ENCODE measurements at regions not wholly inside any gene's neighbourhood (a gene's known extent, or its start where the extent isn't known, plus 50 kb on each side); places are given as distances from the start of the nearest gene placed in this dataset.

- no peak for DNase-seq
Observed at GRCh38 chr22:48449466-48450187, 1378.0 kb downstream of the BRD1 start.

- DNase-seq: no peak
Observed at GRCh38 chr22:48448821-48449220, 1378.9 kb downstream of the BRD1 start.

GRCh38 chr22:48445113-48445827 lies 1382.4 kb downstream of the BRD1 start:
- no peak for DNase-seq

GRCh38 chr22:48444320-48445112 lies 1383.2 kb downstream of the BRD1 start:
- no peak for DNase-seq

- DNase-seq: no peak
Observed at GRCh38 chr22:48443680-48444079, 1384.0 kb downstream of the BRD1 start.

- no peak for DNase-seq
Observed at GRCh38 chr22:48442663-48443062, 1385.0 kb downstream of the BRD1 start.

GRCh38 chr22:48441553-48441850 lies 1386.2 kb downstream of the BRD1 start:
- no peak for DNase-seq

GRCh38 chr22:48440673-48441552 lies 1386.8 kb downstream of the BRD1 start:
- DNase-seq: no peak

GRCh38 chr22:48440176-48440575 lies 1387.5 kb downstream of the BRD1 start:
- no peak for DNase-seq

- no peak for DNase-seq
Observed at GRCh38 chr22:48439560-48440135, 1388.0 kb downstream of the BRD1 start.

- no peak for DNase-seq
Observed at GRCh38 chr22:48438800-48439559, 1388.7 kb downstream of the BRD1 start.

- DNase-seq: no peak
Observed at GRCh38 chr22:48438096-48438495, 1389.6 kb downstream of the BRD1 start.

- DNase-seq: no peak
Observed at GRCh38 chr22:48436201-48436931, 1391.3 kb downstream of the BRD1 start.

- no peak for DNase-seq
Observed at GRCh38 chr22:48434868-48435250, 1392.8 kb downstream of the BRD1 start.

GRCh38 chr22:48434156-48434867 lies 1393.4 kb downstream of the BRD1 start:
- DNase-seq: no peak

- DNase-seq: no peak
Observed at GRCh38 chr22:48433647-48434046, 1394.0 kb downstream of the BRD1 start.

- no peak for DNase-seq
Observed at GRCh38 chr22:48432781-48433518, 1394.7 kb downstream of the BRD1 start.

- no peak for DNase-seq
Observed at GRCh38 chr22:48431536-48432315, 1395.9 kb downstream of the BRD1 start.

GRCh38 chr22:48431014-48431413 lies 1396.7 kb downstream of the BRD1 start:
- no peak for DNase-seq
